Caco-2 (cell line): ENCODE measurements at regions not wholly inside any gene's neighbourhood (a gene's known extent, or its start where the extent isn't known, plus 50 kb on each side); places are given as distances from the start of the nearest gene placed in this dataset.

ENCODE experiments used
- BruUV-seq: library from RNA; stranded (reverse); fragments of 400-500 nt; replicated peaks from 2 replicates; lab custom pipeline; 2021; lab: Mats Ljungman, UMichigan
- CTCF ChIA-PET: fragments of 300-600 bp; sonication (Branson Sonifier 250); formaldehyde crosslinking; loops from one replicate; lab custom pipeline; 2022; ENCODE audit warnings: antibody characterized with exemption; lab: Charles Lee
- POLR2A ChIA-PET: fragments of 300-600 bp; sonication (Branson Sonifier 250); formaldehyde crosslinking; loops from one replicate; lab custom pipeline; 2022; ENCODE audit warnings: antibody characterized with exemption; lab: Charles Lee
- DNase-seq, 2 experiments: peaks; one replicate each; pipeline versions ENCODE4 v3.0.0 to v3.0.0-alpha.2; 2020 to 2022
- H3K27me3 ChIP-seq: replicated peaks from 2 replicates; pipeline ENCODE4 v1.6.0; 2011; ENCODE audit warnings: low read length; ENCODE audit not compliant: control insufficient read depth, insufficient read depth
- H3K36me3 ChIP-seq: 2 replicates; pipeline ENCODE4 v1.5.1; 2011; ENCODE audit warnings: low read length; ENCODE audit not compliant: control insufficient read depth, insufficient read depth
- H3K4me1 ChIP-seq: fragments of 250-450 bp; sonication (Bioruptor Pico); 2 replicates; pipeline ENCODE4 v1.5.1; 2020; ENCODE audit warnings: mild to moderate bottlenecking
- H3K4me3 ChIP-seq: 2 replicates; pipeline ENCODE4 v1.5.1; 2011; ENCODE audit warnings: low read depth, mild to moderate bottlenecking, control low read depth, low read length
- H3K9me3 ChIP-seq: fragments of 250-450 bp; sonication (Bioruptor Pico); 2 replicates; pipeline ENCODE4 v1.5.1; 2020; ENCODE audit warnings: mild to moderate bottlenecking, moderate library complexity
- H3K27ac Mint-ChIP-seq: one replicate; pipeline ENCODE4 v1.8.0; 2022; ENCODE audit warnings: mixed read lengths; ENCODE audit not compliant: unreplicated experiment
- H3K27me3 Mint-ChIP-seq: one replicate; pipeline ENCODE4 v1.8.0; 2022; ENCODE audit warnings: mixed read lengths; ENCODE audit not compliant: insufficient read depth, unreplicated experiment
- H3K36me3 Mint-ChIP-seq: one replicate; pipeline ENCODE4 v1.8.0; 2022; ENCODE audit warnings: mild to moderate bottlenecking, mixed read lengths; ENCODE audit not compliant: insufficient read depth, unreplicated experiment
- H3K4me1 Mint-ChIP-seq: one replicate; pipeline ENCODE4 v1.8.0; 2022; ENCODE audit warnings: low read depth, mixed read lengths; ENCODE audit not compliant: unreplicated experiment
- H3K4me3 Mint-ChIP-seq: one replicate; pipeline ENCODE4 v1.8.0; 2022; ENCODE audit warnings: mild to moderate bottlenecking, moderate library complexity, mixed read lengths; ENCODE audit not compliant: unreplicated experiment
- H3K9me3 Mint-ChIP-seq: one replicate; pipeline ENCODE4 v1.8.0; 2022; ENCODE audit warnings: mixed read lengths; ENCODE audit not compliant: unreplicated experiment
- intact Hi-C: fragments of 100-400 bp; cut with micrococcal nuclease; formaldehyde crosslinking; loops from one replicate; pipeline ENCODE4 v1.10.0; 2022; ENCODE audit not compliant: unreplicated experiment
- TF ChIP-seq, protein P1 (sequence below), 2 experiments: fragments of 200-600 bp in 1 of 2; IDR thresholded peaks; 1 replicate in 1 of 2; 2 replicates in 1 of 2; pipeline versions ENCODE4 v1.5.1 to v1.8.0; 2011 to 2022; ENCODE audit warnings: antibody characterized with exemption in 1 of 2, control low read depth in 1 of 2, inconsistent platforms in 1 of 2, low read depth in 1 of 2, low read length in 1 of 2, mild to moderate bottlenecking in 1 of 2, moderate library complexity in 1 of 2; ENCODE audit not compliant: insufficient read depth in 1 of 2, severe bottlenecking in 1 of 2, unreplicated experiment in 1 of 2

DNA sequence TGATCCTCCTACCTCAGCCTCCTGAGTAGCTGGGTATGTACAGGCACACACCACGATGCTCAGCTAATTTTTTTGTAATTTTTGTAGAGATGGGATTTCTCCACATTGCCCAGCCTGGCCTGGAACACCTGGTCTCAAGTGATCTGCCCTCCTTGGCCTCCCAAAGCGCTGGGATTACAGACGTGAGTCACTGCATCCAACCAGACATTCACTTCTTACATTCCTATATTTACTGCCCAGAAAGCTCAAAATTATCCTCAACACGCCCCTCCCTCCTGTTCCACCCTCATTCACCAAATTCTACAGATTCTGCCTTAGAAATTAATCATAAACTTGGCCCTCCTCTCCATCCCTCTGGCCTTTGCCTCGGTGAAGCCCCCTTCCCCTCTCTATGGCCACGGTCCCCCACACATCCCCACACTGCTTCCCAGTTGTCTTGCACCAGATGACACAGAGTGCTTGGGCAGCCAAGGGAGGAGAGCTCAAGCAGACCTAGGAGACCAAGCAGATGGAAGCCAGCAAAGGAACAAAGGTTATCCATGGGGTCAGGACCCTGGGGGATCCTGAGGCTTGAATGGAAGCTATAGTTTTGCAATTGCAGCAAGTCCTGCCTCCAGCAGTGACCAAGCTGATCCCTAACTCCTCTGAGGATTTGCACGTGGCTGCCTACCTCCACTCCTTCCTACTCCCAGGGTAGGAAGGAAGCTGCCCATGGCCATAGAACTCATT lies 213.2 kb upstream of the FOXN3 start:
- Mint-ChIP-seq H3K27ac (no peak overlapping the region), H3K9me3 (peaks cover 9% of the 10 kb centered on the region), H3K36me3 (no peaks in the 10 kb centered on the region), H3K4me3 (no peak overlapping the region), H3K27me3 (no peaks in the 10 kb centered on the region), H3K4me1 (peaks cover 15% of the 10 kb centered on the region)
- no peak for DNase-seq
- no TSS peak for BruUV-seq
- TF ChIP-seq, protein P1, sequence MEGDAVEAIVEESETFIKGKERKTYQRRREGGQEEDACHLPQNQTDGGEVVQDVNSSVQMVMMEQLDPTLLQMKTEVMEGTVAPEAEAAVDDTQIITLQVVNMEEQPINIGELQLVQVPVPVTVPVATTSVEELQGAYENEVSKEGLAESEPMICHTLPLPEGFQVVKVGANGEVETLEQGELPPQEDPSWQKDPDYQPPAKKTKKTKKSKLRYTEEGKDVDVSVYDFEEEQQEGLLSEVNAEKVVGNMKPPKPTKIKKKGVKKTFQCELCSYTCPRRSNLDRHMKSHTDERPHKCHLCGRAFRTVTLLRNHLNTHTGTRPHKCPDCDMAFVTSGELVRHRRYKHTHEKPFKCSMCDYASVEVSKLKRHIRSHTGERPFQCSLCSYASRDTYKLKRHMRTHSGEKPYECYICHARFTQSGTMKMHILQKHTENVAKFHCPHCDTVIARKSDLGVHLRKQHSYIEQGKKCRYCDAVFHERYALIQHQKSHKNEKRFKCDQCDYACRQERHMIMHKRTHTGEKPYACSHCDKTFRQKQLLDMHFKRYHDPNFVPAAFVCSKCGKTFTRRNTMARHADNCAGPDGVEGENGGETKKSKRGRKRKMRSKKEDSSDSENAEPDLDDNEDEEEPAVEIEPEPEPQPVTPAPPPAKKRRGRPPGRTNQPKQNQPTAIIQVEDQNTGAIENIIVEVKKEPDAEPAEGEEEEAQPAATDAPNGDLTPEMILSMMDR (IDR thresholded peaks at IDR 0.05; ENCODE audit: insufficient read depth in 1 of 2, low read depth in 1 of 2, low read length in 1 of 2, severe bottlenecking in 1 of 2, unreplicated experiment in 1 of 2), result no peak
- POLR2A ChIA-PET, result no interaction called here
- H3K9me3 ChIP-seq, result no peaks in the 10 kb centered on the region
- CTCF ChIA-PET, result no interaction called here
- intact Hi-C loops, result no loop called here
- H3K4me3 ChIP-seq, result no peak overlapping the region
- no peaks in the 10 kb centered on the region for H3K36me3 ChIP-seq
- no peaks in the 10 kb centered on the region for H3K27me3 ChIP-seq
- no peaks in the 10 kb centered on the region for H3K4me1 ChIP-seq

GRCh38 chr14:89629383-89629782 lies 212.3 kb upstream of the FOXN3 start:
- no TSS peak for BruUV-seq
- Mint-ChIP-seq H3K36me3 (no peaks in the 10 kb centered on the region), H3K4me1 (peaks cover 15% of the 10 kb centered on the region), H3K9me3 (peaks cover 9% of the 10 kb centered on the region), H3K4me3 (no peak overlapping the region), H3K27ac (no peak overlapping the region), H3K27me3 (no peaks in the 10 kb centered on the region)
- TF ChIP-seq, protein P1 (IDR thresholded peaks at IDR 0.05; ENCODE audit: insufficient read depth in 1 of 2, low read depth in 1 of 2, low read length in 1 of 2, severe bottlenecking in 1 of 2, unreplicated experiment in 1 of 2), result no peak
- H3K27me3 ChIP-seq, result no peaks in the 10 kb centered on the region
- no peak overlapping the region for H3K4me3 ChIP-seq
- no peak for DNase-seq
- ChIA-PET POLR2A (no interaction called here), CTCF (no interaction called here)
- no peaks in the 10 kb centered on the region for H3K9me3 ChIP-seq
- intact Hi-C loops, result no loop called here
- no peaks in the 10 kb centered on the region for H3K4me1 ChIP-seq
- no peaks in the 10 kb centered on the region for H3K36me3 ChIP-seq

- H3K9me3 Mint-ChIP-seq, result peaks cover 9% of the 10 kb centered on the region
- H3K36me3 Mint-ChIP-seq, result no peaks in the 10 kb centered on the region
- intact Hi-C loops, result no loop called here
- TF ChIP-seq, protein P1 (IDR thresholded peaks at IDR 0.05; ENCODE audit: insufficient read depth in 1 of 2, low read depth in 1 of 2, low read length in 1 of 2, severe bottlenecking in 1 of 2, unreplicated experiment in 1 of 2), result no peak
- no peak overlapping the region for H3K27ac Mint-ChIP-seq
- no peak for DNase-seq
- no peaks in the 10 kb centered on the region for H3K4me1 ChIP-seq
- H3K27me3 Mint-ChIP-seq, result no peaks in the 10 kb centered on the region
- H3K4me3 Mint-ChIP-seq, result no peak overlapping the region
- CTCF ChIA-PET, result no interaction called here
- H3K9me3 ChIP-seq, result no peaks in the 10 kb centered on the region
- H3K4me1 Mint-ChIP-seq, result peaks cover 15% of the 10 kb centered on the region
- H3K36me3 ChIP-seq, result no peaks in the 10 kb centered on the region
- BruUV-seq, result no TSS peak
- H3K4me3 ChIP-seq, result no peak overlapping the region
- H3K27me3 ChIP-seq, result no peaks in the 10 kb centered on the region
- POLR2A ChIA-PET, result no interaction called here
Observed at GRCh38 chr14:89628521-89628920, 211.5 kb upstream of the FOXN3 start.
